GM12875 (cell line): ENCODE measurements at regions not wholly inside any gene's neighbourhood (a gene's known extent, or its start where the extent isn't known, plus 50 kb on each side); places are given as distances from the start of the nearest gene placed in this dataset.

Experiments used
- H3K4me3 ChIP-seq: one replicate; pipeline ENCODE4 v1.5.1; 2011; ENCODE audit warnings: low read depth, low read length, control low read depth
- CTCF ChIP-seq: IDR thresholded peaks from 2 replicates; pipeline ENCODE4 v1.5.1; 2011; ENCODE audit warnings: low read depth, mild to moderate bottlenecking, control low read depth, inconsistent platforms, low read length, moderate library complexity, borderline replicate concordance; ENCODE audit not compliant: insufficient read depth

DNA sequence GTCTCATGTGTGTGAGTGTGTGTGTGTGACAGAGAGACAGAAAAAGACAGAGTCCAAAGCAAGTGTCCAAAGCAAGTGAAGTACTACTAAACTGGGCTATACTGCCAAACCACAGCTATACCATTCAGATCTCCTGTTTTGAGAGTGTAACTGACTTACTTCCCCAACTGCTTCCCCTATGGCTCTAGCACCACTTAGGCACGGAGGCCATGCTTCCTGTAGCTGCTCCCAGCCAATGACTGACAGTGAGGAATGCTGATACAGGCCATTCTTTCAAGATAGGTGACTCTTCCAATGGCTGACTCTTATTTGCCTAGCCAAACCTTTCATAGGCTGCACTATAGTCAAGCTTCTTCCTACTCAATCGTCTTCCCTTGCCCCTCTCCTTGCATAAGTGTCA is 393.2 kb downstream of the BCAT1 start:
- TF ChIP-seq CTCF, result no peak
- no peak overlapping the region for H3K4me3 ChIP-seq

- no peak overlapping the region for H3K4me3 ChIP-seq
- TF ChIP-seq CTCF, result no peak
Measured at GRCh38 chr12:24554612-24555295, 394.1 kb downstream of the BCAT1 start.

DNA sequence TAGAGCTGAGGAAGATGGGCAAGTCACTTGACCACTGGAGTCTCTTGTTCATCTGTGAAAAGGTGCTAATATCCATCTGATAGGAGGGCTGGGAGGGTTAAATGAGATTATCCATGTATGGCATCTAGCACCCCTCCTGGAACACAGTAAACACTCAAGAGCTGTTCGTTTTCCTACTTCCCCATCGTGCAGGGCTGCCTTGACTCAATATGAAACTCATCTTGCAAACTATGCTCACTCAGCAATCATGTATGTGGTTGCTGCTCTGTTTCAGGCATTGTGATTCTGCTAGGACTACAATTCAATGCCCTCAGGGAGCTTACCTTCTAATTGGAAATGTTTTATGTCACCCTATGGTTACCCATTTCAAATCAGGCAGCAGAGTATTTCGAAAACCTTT is 395.6 kb downstream of the BCAT1 start:
- H3K4me3 ChIP-seq, result no peak overlapping the region
- no peak for TF ChIP-seq CTCF

DNA sequence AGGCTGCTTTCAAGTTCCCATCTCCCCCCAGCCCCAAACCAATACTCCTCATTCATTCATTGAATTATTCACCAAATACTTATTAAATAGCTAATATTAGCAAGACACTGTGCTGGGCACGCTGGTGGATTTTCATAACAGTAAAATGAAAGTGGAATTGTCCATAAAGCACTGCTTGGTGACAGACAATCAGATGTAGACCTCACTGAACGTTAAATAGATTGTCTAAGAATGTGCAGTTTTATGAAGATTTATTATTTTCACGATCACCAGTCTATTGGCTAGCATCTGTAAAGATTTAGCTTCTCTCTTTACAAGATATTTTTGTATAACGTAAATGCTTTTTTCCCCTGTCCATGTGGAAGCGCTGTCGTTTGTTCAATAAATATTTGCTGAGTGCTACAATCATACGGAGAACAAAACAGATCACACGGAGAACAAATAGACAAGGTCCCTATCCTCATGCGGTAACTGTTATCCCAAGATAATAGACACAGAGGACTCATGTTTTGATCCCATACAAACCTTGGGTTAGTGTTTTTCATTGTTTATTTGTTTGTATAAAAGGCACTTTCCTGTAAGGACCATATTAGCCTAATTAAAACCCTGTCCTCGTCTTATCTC is 397.6 kb downstream of the BCAT1 start:
- no peak for TF ChIP-seq CTCF
- no peak overlapping the region for H3K4me3 ChIP-seq

DNA sequence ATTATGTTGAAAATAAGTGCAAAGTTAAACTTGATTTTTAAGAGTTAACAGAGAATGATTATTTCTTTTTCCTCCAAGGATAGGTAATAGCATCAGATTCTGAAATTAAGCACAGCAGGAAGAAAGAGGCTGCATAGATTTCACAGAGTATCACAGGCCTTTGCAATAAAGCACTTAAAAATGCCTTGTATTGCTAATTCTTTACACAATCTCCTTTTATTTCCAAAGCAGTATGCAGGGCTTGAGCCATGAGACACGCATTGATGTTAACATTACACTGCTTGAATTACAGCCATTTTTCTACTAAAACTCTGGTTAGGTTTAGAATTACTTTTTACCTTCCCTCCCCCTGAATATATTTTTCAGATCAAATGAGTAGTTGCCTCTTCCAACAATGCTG is 398.3 kb downstream of the BCAT1 start:
- no peak for TF ChIP-seq CTCF
- no peak overlapping the region for H3K4me3 ChIP-seq

DNA sequence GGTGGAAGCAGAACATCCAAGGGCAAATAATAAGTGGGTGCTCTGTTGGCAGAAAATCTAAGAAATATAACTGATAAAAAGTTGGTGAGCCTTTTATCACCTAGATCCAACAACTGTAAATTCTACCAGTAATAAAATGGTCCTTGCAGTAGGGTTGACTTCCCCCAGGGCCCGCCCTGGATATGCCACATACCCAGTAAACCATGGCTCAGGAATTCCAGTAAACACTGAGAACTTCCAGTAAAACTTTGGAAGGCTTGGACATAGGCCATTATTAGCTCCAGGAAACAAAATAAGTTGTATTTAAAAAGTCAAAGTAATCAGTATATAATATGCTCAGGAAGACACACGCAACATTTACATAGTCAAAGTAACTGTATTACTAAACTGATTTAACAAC is 402.2 kb downstream of the BCAT1 start:
- no peak for TF ChIP-seq CTCF
- no peak overlapping the region for H3K4me3 ChIP-seq

GRCh38 chr12:24546084-24546483 is 402.8 kb downstream of the BCAT1 start:
- no peak overlapping the region for H3K4me3 ChIP-seq
- no peak for TF ChIP-seq CTCF
